ENCODE measurements at regions not wholly inside any gene's neighbourhood (a gene's known extent, or its start where the extent isn't known, plus 50 kb on each side); places are given as distances from the start of the nearest gene placed in this dataset.

- TF ChIP-seq GABPA (IDR thresholded peaks at IDR 0.05; ENCODE audit: low read depth) = no peak
- no peak for TF ChIP-seq CTCF (IDR thresholded peaks at IDR 0.05; ENCODE audit: insufficient read depth, low read length)
- TF ChIP-seq POLR2AphosphoS5 (IDR thresholded peaks at IDR 0.05; ENCODE audit: low read depth) = no peak
- no peak for TF ChIP-seq REST (IDR thresholded peaks at IDR 0.05; ENCODE audit: insufficient replicate concordance, low read depth)
- no peak for TF ChIP-seq SPI1 (IDR thresholded peaks at IDR 0.05; ENCODE audit: borderline replicate concordance, low read depth)
- DNase-seq (ENCODE audit: low read depth in 1 of 2, low spot score in 1 of 2) = no peak
- Histone ChIP-seq H3K4me3 (replicated peaks; ENCODE audit: insufficient read depth, low read length) (no peak overlapping the region), H3K27me3 (ENCODE audit: insufficient read depth, poor library complexity, severe bottlenecking) (no peaks in the 10 kb centered on the region), H3K27ac (replicated peaks) (no peak overlapping the region)
Observed at GRCh38 chr2:14567561-14567960, 65.0 kb upstream of the LRATD1 start.

- Histone ChIP-seq H3K4me3 (replicated peaks; ENCODE audit: insufficient read depth, low read length) (no peak overlapping the region), H3K27me3 (ENCODE audit: insufficient read depth, poor library complexity, severe bottlenecking) (no peaks in the 10 kb centered on the region), H3K27ac (replicated peaks) (no peak overlapping the region)
- no peak for DNase-seq (ENCODE audit: low read depth in 1 of 2, low spot score in 1 of 2)
- TF ChIP-seq SPI1 (IDR thresholded peaks at IDR 0.05; ENCODE audit: borderline replicate concordance, low read depth) (no peak), GABPA (IDR thresholded peaks at IDR 0.05; ENCODE audit: low read depth) (no peak), CTCF (IDR thresholded peaks at IDR 0.05; ENCODE audit: insufficient read depth, low read length) (no peak), REST (IDR thresholded peaks at IDR 0.05; ENCODE audit: insufficient replicate concordance, low read depth) (no peak), POLR2AphosphoS5 (IDR thresholded peaks at IDR 0.05; ENCODE audit: low read depth) (no peak)
Observed at GRCh38 chr2:14569294-14569693, 63.2 kb upstream of the LRATD1 start.

- Histone ChIP-seq H3K27ac (replicated peaks) (no peak overlapping the region), H3K27me3 (ENCODE audit: insufficient read depth, poor library complexity, severe bottlenecking) (no peaks in the 10 kb centered on the region), H3K4me3 (replicated peaks; ENCODE audit: insufficient read depth, low read length) (no peak overlapping the region)
- TF ChIP-seq GABPA (IDR thresholded peaks at IDR 0.05; ENCODE audit: low read depth) (no peak), CTCF (IDR thresholded peaks at IDR 0.05; ENCODE audit: insufficient read depth, low read length) (no peak), SPI1 (IDR thresholded peaks at IDR 0.05; ENCODE audit: borderline replicate concordance, low read depth) (no peak), REST (IDR thresholded peaks at IDR 0.05; ENCODE audit: insufficient replicate concordance, low read depth) (no peak), POLR2AphosphoS5 (IDR thresholded peaks at IDR 0.05; ENCODE audit: low read depth) (no peak)
- no peak for DNase-seq (ENCODE audit: low read depth in 1 of 2, low spot score in 1 of 2)
Observed at GRCh38 chr2:14572633-14573032, 59.9 kb upstream of the LRATD1 start.
